Calu3 (cell line): ENCODE measurements at regions not wholly inside any gene's neighbourhood (a gene's known extent, or its start where the extent isn't known, plus 50 kb on each side); places are given as distances from the start of the nearest gene placed in this dataset.

ENCODE experiments used
- BruUV-seq: library from RNA; stranded (reverse); fragments of 400-500 nt; replicated peaks from 2 replicates; lab custom pipeline; 2021; lab: Mats Ljungman, UMichigan
- CTCF ChIA-PET: fragments of 300-600 bp; sonication (Branson Sonifier 250); formaldehyde crosslinking; loops from one replicate; lab custom pipeline; 2022; ENCODE audit warnings: antibody characterized with exemption; lab: Charles Lee
- DNase-seq: peaks from one replicate; pipeline ENCODE4 v3.0.0; 2022
- H3K27ac Mint-ChIP-seq: one replicate; pipeline ENCODE4 v1.8.0; 2022; ENCODE audit warnings: mixed read lengths; ENCODE audit not compliant: unreplicated experiment
- H3K27me3 Mint-ChIP-seq: one replicate; pipeline ENCODE4 v1.8.0; 2022; ENCODE audit warnings: mixed read lengths; ENCODE audit not compliant: unreplicated experiment
- H3K36me3 Mint-ChIP-seq: one replicate; pipeline ENCODE4 v1.8.0; 2022; ENCODE audit warnings: mild to moderate bottlenecking, moderate library complexity, mixed read lengths; ENCODE audit not compliant: insufficient read depth, unreplicated experiment
- H3K4me1 Mint-ChIP-seq: one replicate; pipeline ENCODE4 v1.8.0; 2022; ENCODE audit warnings: mild to moderate bottlenecking, low read depth, mixed read lengths; ENCODE audit not compliant: unreplicated experiment
- H3K4me3 Mint-ChIP-seq: one replicate; pipeline ENCODE4 v1.8.0; 2022; ENCODE audit warnings: mild to moderate bottlenecking, low read depth, moderate library complexity, mixed read lengths; ENCODE audit not compliant: unreplicated experiment
- H3K9me3 Mint-ChIP-seq: one replicate; pipeline ENCODE4 v1.8.0; 2022; ENCODE audit warnings: low read depth, mixed read lengths; ENCODE audit not compliant: unreplicated experiment
- CTCF ChIP-seq: fragments of 200-600 bp; IDR thresholded peaks from one replicate; pipeline ENCODE4 v1.8.0; 2022; ENCODE audit warnings: antibody characterized with exemption; ENCODE audit not compliant: unreplicated experiment
- intact Hi-C: fragments of 100-400 bp; cut with micrococcal nuclease; formaldehyde crosslinking; loops from one replicate; pipeline ENCODE4 v1.10.0; 2022; ENCODE audit not compliant: unreplicated experiment

GRCh38 chr12:65755596-65755978 is 68.7 kb upstream of the HMGA2 start:
- Mint-ChIP-seq H3K27ac (no peak overlapping the region), H3K9me3 (no peaks in the 10 kb centered on the region), H3K27me3 (peaks cover 24% of the 10 kb centered on the region), H3K4me3 (no peak overlapping the region), H3K4me1 (no peaks in the 10 kb centered on the region), H3K36me3 (no peaks in the 10 kb centered on the region)
- TF ChIP-seq CTCF = no peak
- CTCF ChIA-PET = no interaction called here
- no TSS peak for BruUV-seq
- DNase-seq = no peak
- intact Hi-C loops = no loop called here

GRCh38 chr12:65756267-65756666 is 68.0 kb upstream of the HMGA2 start:
- no peak overlapping the region for H3K27ac Mint-ChIP-seq
- peaks cover 24% of the 10 kb centered on the region for H3K27me3 Mint-ChIP-seq
- no peak for TF ChIP-seq CTCF
- H3K4me3 Mint-ChIP-seq = no peak overlapping the region
- DNase-seq = no peak
- H3K4me1 Mint-ChIP-seq = no peaks in the 10 kb centered on the region
- intact Hi-C loops = no loop called here
- H3K9me3 Mint-ChIP-seq = no peaks in the 10 kb centered on the region
- H3K36me3 Mint-ChIP-seq = no peaks in the 10 kb centered on the region
- BruUV-seq = no TSS peak
- CTCF ChIA-PET = no interaction called here

- no TSS peak for BruUV-seq
- Mint-ChIP-seq H3K27ac (no peak overlapping the region), H3K4me3 (no peak overlapping the region), H3K27me3 (peaks cover 24% of the 10 kb centered on the region), H3K9me3 (no peaks in the 10 kb centered on the region), H3K36me3 (no peaks in the 10 kb centered on the region), H3K4me1 (no peaks in the 10 kb centered on the region)
- intact Hi-C loops = no loop called here
- CTCF ChIA-PET = no interaction called here
- TF ChIP-seq CTCF = no peak
- no peak for DNase-seq
These were observed 67.2 kb upstream of the HMGA2 start for GRCh38 chr12:65756956-65757511.

GRCh38 chr12:65758401-65758800 is 65.9 kb upstream of the HMGA2 start:
- DNase-seq = no peak
- CTCF ChIA-PET = no interaction called here
- TF ChIP-seq CTCF = no peak
- H3K36me3 Mint-ChIP-seq = no peaks in the 10 kb centered on the region
- H3K4me3 Mint-ChIP-seq = no peak overlapping the region
- no TSS peak for BruUV-seq
- intact Hi-C loops = no loop called here
- H3K4me1 Mint-ChIP-seq = no peaks in the 10 kb centered on the region
- no peak overlapping the region for H3K27ac Mint-ChIP-seq
- no peaks in the 10 kb centered on the region for H3K9me3 Mint-ChIP-seq
- H3K27me3 Mint-ChIP-seq = peaks cover 24% of the 10 kb centered on the region
